B cell (primary cell): ENCODE measurements at regions not wholly inside any gene's neighbourhood (a gene's known extent, or its start where the extent isn't known, plus 50 kb on each side); places are given as distances from the start of the nearest gene placed in this dataset.

Experiments used
- ATAC-seq: fragments of 200-7000 bp; cut with Tn5 transposase; one replicate; pipeline ENCODE4 v1.10.0; 2021; ENCODE audit warnings: low read depth, mild to moderate bottlenecking, moderate number of reproducible peaks, moderate library complexity
- CTCF ChIA-PET: fragments of 350-600 bp; sonication (Branson Sonifier 250); formaldehyde crosslinking; loops from one replicate; lab custom pipeline; 2021; ENCODE audit warnings: antibody characterized with exemption, inconsistent platforms; lab: Charles Lee
- POLR2A ChIA-PET: fragments of 350-600 bp; sonication (Branson Sonifier 250); formaldehyde crosslinking; loops from one replicate; lab custom pipeline; 2021; ENCODE audit warnings: antibody characterized with exemption; lab: Charles Lee
- DNase-seq: peaks from one replicate; pipeline ENCODE4 v3.0.0; 2013
- H2AFZ ChIP-seq: 2 replicates; pipeline ENCODE4 v1.6.1; 2012; ENCODE audit warnings: mild to moderate bottlenecking, low read depth, low read length; ENCODE audit not compliant: insufficient read depth, poor library complexity, severe bottlenecking
- H3K27ac ChIP-seq, 2 donors: 1 replicate in 1 of 2; 2 replicates in 1 of 2; pipeline ENCODE4 v1.5.1; 2012 to 2013; ENCODE audit warnings: low read length in 2 of 2, mild to moderate bottlenecking in 2 of 2, moderate library complexity in 1 of 2
- H3K27me3 ChIP-seq, 4 experiments: fragments of 200-600 bp in 1 of 4; sonication (generic) in 1 of 4; replicated peaks in 1 of 4; 1 replicate in 2 of 4; 2 replicates in 2 of 4; pipeline versions ENCODE4 v1.6.1 to v1.7.0; 2013 to 2016; ENCODE audit warnings: low read length in 3 of 4, mild to moderate bottlenecking in 2 of 4, mixed read lengths in 1 of 4, moderate library complexity in 1 of 4; ENCODE audit not compliant: insufficient read depth in 4 of 4, control insufficient read depth in 3 of 4; ENCODE audit errors: control extremely low read depth in 1 of 4
- H3K36me3 ChIP-seq, 2 experiments: replicated peaks in 1 of 2; 1 replicate in 1 of 2; 2 replicates in 1 of 2; pipeline versions ENCODE4 v1.6.1 to v1.7.1; 2013; ENCODE audit warnings: low read length in 1 of 2; ENCODE audit not compliant: insufficient read depth in 2 of 2, control insufficient read depth in 1 of 2; ENCODE audit errors: control extremely low read depth in 1 of 2, extremely low read depth in 1 of 2
- H3K4me1 ChIP-seq, 2 donors: fragments of 200-600 bp in 1 of 2; sonication (generic) in 1 of 2; 1 replicate in 1 of 2; 2 replicates in 1 of 2; pipeline versions ENCODE4 v1.5.1 to v1.6.1; 2013 to 2017; ENCODE audit warnings: low read length in 2 of 2; ENCODE audit not compliant: control insufficient read depth in 2 of 2, insufficient read depth in 2 of 2
- H3K4me2 ChIP-seq: replicated peaks from 2 replicates; pipeline ENCODE3; 2012; ENCODE audit warnings: mild to moderate bottlenecking, low read depth, low read length; ENCODE audit not compliant: poor library complexity, severe bottlenecking
- H3K4me3 ChIP-seq, 5 experiments: fragments of 200-600 bp in 1 of 5; sonication (generic) in 1 of 5; 1 replicate in 3 of 5; 2 replicates in 2 of 5; pipeline versions ENCODE4 v1.5.1 to v1.7.0; 2011 to 2016; ENCODE audit warnings: low read length in 4 of 5, mild to moderate bottlenecking in 4 of 5, low read depth in 2 of 5, control low read depth in 1 of 5, moderate library complexity in 1 of 5; ENCODE audit not compliant: insufficient read depth in 1 of 5; ENCODE audit errors: control extremely low read depth in 1 of 5, extremely low read depth in 1 of 5
- H3K79me2 ChIP-seq: fragments of 200-600 bp; sonication (generic); one replicate; pipeline ENCODE4 v1.6.0; 2016; ENCODE audit warnings: low read length; ENCODE audit not compliant: control insufficient read depth, insufficient read depth
- H3K9ac ChIP-seq: fragments of 200-600 bp; sonication (generic); 2 replicates; pipeline ENCODE4 v1.6.1; 2017; ENCODE audit warnings: mild to moderate bottlenecking, low read length, moderate library complexity
- H3K9me3 ChIP-seq, 3 donors: one replicate each; pipeline versions ENCODE4 v1.6.1 to v1.7.1; 2013; ENCODE audit warnings: low read length in 2 of 3; ENCODE audit not compliant: control insufficient read depth in 2 of 3, insufficient read depth in 1 of 3; ENCODE audit errors: control extremely low read depth in 1 of 3
- H4K20me1 ChIP-seq: 2 replicates; pipeline ENCODE4 v1.6.0; 2012; ENCODE audit warnings: mild to moderate bottlenecking, low read length; ENCODE audit not compliant: insufficient read depth, control insufficient read depth, poor library complexity, severe bottlenecking
- H3K27ac Mint-ChIP-seq: one replicate; pipeline ENCODE4 v1.8.0; 2021; ENCODE audit warnings: mixed read lengths
- H3K27me3 Mint-ChIP-seq: one replicate; pipeline ENCODE4 v1.8.0; 2021; ENCODE audit warnings: mixed read lengths
- H3K4me1 Mint-ChIP-seq: one replicate; pipeline ENCODE4 v1.8.0; 2021; ENCODE audit warnings: mixed read lengths
- H3K4me3 Mint-ChIP-seq: one replicate; pipeline ENCODE4 v1.8.0; 2021; ENCODE audit warnings: mixed read lengths
- H3K9me3 Mint-ChIP-seq: one replicate; pipeline ENCODE4 v1.8.0; 2022; ENCODE audit warnings: mixed read lengths; ENCODE audit not compliant: insufficient read depth
- EZH2 ChIP-seq: IDR thresholded peaks from 2 replicates; pipeline ENCODE4 v1.6.1; 2012; ENCODE audit warnings: borderline replicate concordance, low read depth, mild to moderate bottlenecking, moderate library complexity, low read length; ENCODE audit not compliant: insufficient read depth, poor library complexity, severe bottlenecking
- WGBS: methylation state at CpG from one replicate; pipeline ENCODE4 v1.1.5; 2013; ENCODE audit warnings: missing lambda C conversion rate; ENCODE audit not compliant: insufficient coverage; 5-methylcytosine and 5-hydroxymethylcytosine counted together
- intact Hi-C: fragments of 100-400 bp; cut with micrococcal nuclease; formaldehyde crosslinking; loops from one replicate; pipeline ENCODE4 v1.10.0; 2022
- TF ChIP-seq, protein P1 (sequence below): fragments of 200-600 bp; IDR thresholded peaks from one replicate; pipeline ENCODE4 v1.8.0; 2022; ENCODE audit warnings: antibody characterized with exemption, mild to moderate bottlenecking

DNA sequence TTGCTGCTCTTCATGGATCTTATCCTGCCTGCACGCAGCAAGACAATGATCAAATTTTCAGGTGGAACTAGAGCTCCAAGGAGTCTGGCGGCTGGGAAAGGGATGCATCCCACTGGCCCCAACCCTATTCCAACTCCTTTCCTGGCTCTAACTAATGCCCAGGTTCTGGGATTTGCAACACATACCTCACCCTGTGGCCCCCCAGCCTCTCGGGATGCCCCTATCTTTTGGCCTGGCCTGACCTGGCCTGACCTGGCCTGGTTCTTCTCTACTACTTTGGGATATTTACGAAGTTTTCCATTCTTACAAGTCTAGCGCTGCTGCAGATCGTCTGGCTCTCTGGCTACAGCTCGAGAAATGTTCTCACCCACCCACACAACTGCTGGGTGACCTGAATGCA is 56.4 kb upstream of the CDKN2AIP start:
- POLR2A ChIA-PET, result no interaction called here
- no peak for TF ChIP-seq EZH2
- TF ChIP-seq, protein P1, sequence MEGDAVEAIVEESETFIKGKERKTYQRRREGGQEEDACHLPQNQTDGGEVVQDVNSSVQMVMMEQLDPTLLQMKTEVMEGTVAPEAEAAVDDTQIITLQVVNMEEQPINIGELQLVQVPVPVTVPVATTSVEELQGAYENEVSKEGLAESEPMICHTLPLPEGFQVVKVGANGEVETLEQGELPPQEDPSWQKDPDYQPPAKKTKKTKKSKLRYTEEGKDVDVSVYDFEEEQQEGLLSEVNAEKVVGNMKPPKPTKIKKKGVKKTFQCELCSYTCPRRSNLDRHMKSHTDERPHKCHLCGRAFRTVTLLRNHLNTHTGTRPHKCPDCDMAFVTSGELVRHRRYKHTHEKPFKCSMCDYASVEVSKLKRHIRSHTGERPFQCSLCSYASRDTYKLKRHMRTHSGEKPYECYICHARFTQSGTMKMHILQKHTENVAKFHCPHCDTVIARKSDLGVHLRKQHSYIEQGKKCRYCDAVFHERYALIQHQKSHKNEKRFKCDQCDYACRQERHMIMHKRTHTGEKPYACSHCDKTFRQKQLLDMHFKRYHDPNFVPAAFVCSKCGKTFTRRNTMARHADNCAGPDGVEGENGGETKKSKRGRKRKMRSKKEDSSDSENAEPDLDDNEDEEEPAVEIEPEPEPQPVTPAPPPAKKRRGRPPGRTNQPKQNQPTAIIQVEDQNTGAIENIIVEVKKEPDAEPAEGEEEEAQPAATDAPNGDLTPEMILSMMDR, result no peak
- no peak overlapping the region for H3K4me3 ChIP-seq
- Mint-ChIP-seq H3K27ac (no peak overlapping the region), H3K27me3 (peaks cover 28% of the 10 kb centered on the region), H3K4me3 (no peak overlapping the region), H3K4me1 (no peaks in the 10 kb centered on the region), H3K9me3 (no peaks in the 10 kb centered on the region)
- H3K36me3 ChIP-seq, result no peaks in the 10 kb centered on the region
- H3K27ac ChIP-seq, result no peak overlapping the region
- H3K27me3 ChIP-seq, result peaks cover 0 to 6% (median 2%) of the 10 kb centered on the region in 4 experiments
- WGBS, result 83% methylated on average over 7 of the region's 7 CpGs
- H3K4me2 ChIP-seq, result no peak overlapping the region
- no peak for ATAC-seq
- H3K4me1 ChIP-seq, result no peaks in the 10 kb centered on the region
- no peaks in the 10 kb centered on the region for H4K20me1 ChIP-seq
- no peak overlapping the region for H2AFZ ChIP-seq
- CTCF ChIA-PET, result no interaction called here
- peaks cover 0 to 20% (median 5%) of the 10 kb centered on the region in 3 donors for H3K9me3 ChIP-seq
- H3K9ac ChIP-seq, result no peak overlapping the region
- no peak for DNase-seq
- no peaks in the 10 kb centered on the region for H3K79me2 ChIP-seq
- intact Hi-C loops, result no loop called here

DNA sequence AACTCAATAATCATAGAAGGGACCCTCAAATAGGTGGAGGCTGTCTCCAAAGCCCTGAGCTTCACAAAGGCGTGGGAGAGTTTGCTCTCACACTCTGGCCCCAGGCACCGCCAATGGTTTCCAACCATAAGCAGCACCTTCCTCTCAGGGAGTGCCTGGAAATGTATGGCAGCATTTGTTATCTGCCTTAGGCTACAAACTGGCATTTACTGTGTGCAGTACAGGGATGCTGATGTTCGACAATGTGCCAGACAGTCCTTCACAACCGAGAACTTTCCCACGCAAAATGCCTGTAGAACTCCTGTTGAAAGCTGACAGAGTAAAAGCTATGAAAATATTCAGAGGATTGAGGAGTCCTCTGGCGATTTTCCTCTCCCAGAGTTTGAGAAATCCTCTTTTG is 55.7 kb upstream of the CDKN2AIP start:
- intact Hi-C loops, result no loop called here
- H3K27ac ChIP-seq, result no peak overlapping the region
- H3K79me2 ChIP-seq, result no peaks in the 10 kb centered on the region
- no peaks in the 10 kb centered on the region for H3K4me1 Mint-ChIP-seq
- no peak overlapping the region for H3K27ac Mint-ChIP-seq
- H3K4me1 ChIP-seq, result no peaks in the 10 kb centered on the region
- no peak overlapping the region for H3K4me3 Mint-ChIP-seq
- peaks cover 0 to 15% (median 5%) of the 10 kb centered on the region in 3 donors for H3K9me3 ChIP-seq
- DNase-seq (no peak), ATAC-seq (no peak)
- H3K4me3 ChIP-seq, result no peak overlapping the region
- no peak overlapping the region for H3K4me2 ChIP-seq
- H3K9ac ChIP-seq, result no peak overlapping the region
- WGBS, result 86% methylated on average over 6 of the region's 6 CpGs
- H2AFZ ChIP-seq, result no peak overlapping the region
- H3K9me3 Mint-ChIP-seq, result no peaks in the 10 kb centered on the region
- ChIA-PET POLR2A (no interaction called here), CTCF (no interaction called here)
- no peaks in the 10 kb centered on the region for H3K36me3 ChIP-seq
- no peaks in the 10 kb centered on the region for H4K20me1 ChIP-seq
- H3K27me3 Mint-ChIP-seq, result peaks cover 28% of the 10 kb centered on the region
- TF ChIP-seq EZH2, result no peak
- TF ChIP-seq, protein P1, result no peak
- peaks cover 0 to 6% (median 2%) of the 10 kb centered on the region in 4 experiments for H3K27me3 ChIP-seq
